HEK293T (cell line): ENCODE measurements at regions not wholly inside any gene's neighbourhood (a gene's known extent, or its start where the extent isn't known, plus 50 kb on each side); places are given as distances from the start of the nearest gene placed in this dataset.

Experiments used
- ARNT ChIP-seq: fragments of 450-650 bp; IDR thresholded peaks from 2 replicates; pipeline ENCODE4 v1.6.1; 2017; ENCODE audit warnings: mild to moderate bottlenecking
- BHLHE40 ChIP-seq: fragments of 450-650 bp; IDR thresholded peaks from 2 replicates; pipeline ENCODE4 v1.6.1; 2016; ENCODE audit warnings: mild to moderate bottlenecking, moderate library complexity, borderline replicate concordance
- FOXK2 ChIP-seq: fragments of 450-650 bp; IDR thresholded peaks from 2 replicates; pipeline ENCODE4 v1.6.1; 2016; ENCODE audit warnings: mild to moderate bottlenecking
- FOXM1 ChIP-seq: fragments of 450-650 bp; IDR thresholded peaks from 2 replicates; pipeline ENCODE4 v1.6.1; 2017; ENCODE audit warnings: mild to moderate bottlenecking, borderline replicate concordance
- HDGF ChIP-seq: fragments of 450-650 bp; IDR thresholded peaks from 2 replicates; pipeline ENCODE4 v1.6.1; 2017; ENCODE audit warnings: antibody characterized with exemption, borderline replicate concordance
- LEF1 ChIP-seq: fragments of 450-650 bp; IDR thresholded peaks from 2 replicates; pipeline ENCODE4 v1.6.1; 2017; ENCODE audit warnings: mild to moderate bottlenecking, borderline replicate concordance
- PKNOX1 ChIP-seq: fragments of 450-650 bp; IDR thresholded peaks from 2 replicates; pipeline ENCODE4 v1.6.1; 2016
- SP1 ChIP-seq: fragments of 450-650 bp; IDR thresholded peaks from 2 replicates; pipeline ENCODE4 v1.6.1; 2017
- SUZ12 ChIP-seq: fragments of 450-650 bp; IDR thresholded peaks from 2 replicates; pipeline ENCODE4 v1.6.1; 2016; ENCODE audit warnings: mild to moderate bottlenecking
- TARDBP ChIP-seq: fragments of 450-650 bp; IDR thresholded peaks from 2 replicates; pipeline ENCODE4 v1.6.1; 2016
- ZNF384 ChIP-seq: fragments of 450-650 bp; IDR thresholded peaks from 2 replicates; pipeline ENCODE4 v1.6.1; 2016

- no peak for TF ChIP-seq LEF1
- TF ChIP-seq SP1: no peak
- no peak for TF ChIP-seq PKNOX1
- TF ChIP-seq HDGF: no peak
- TF ChIP-seq BHLHE40: no peak
- TF ChIP-seq FOXK2: no peak
- no peak for TF ChIP-seq ZNF384
- TF ChIP-seq TARDBP: no peak
- TF ChIP-seq ARNT: no peak
- TF ChIP-seq SUZ12: no peak
- no peak for TF ChIP-seq FOXM1
Measured at GRCh38 chr3:71910108-71910507, 125.2 kb upstream of the PROK2 start.
